H1 (cell line): ENCODE measurements at regions not wholly inside any gene's neighbourhood (a gene's known extent, or its start where the extent isn't known, plus 50 kb on each side); places are given as distances from the start of the nearest gene placed in this dataset.

ENCODE experiments used
- CTCF ChIA-PET: fragments of 300-600 bp; sonication (Branson Sonifier 250); formaldehyde crosslinking; loops from one replicate; lab custom pipeline; 2021; ENCODE audit not compliant: partially characterized antibody; lab: Charles Lee
- POLR2A ChIA-PET: fragments of 300-600 bp; sonication (Branson Sonifier 250); formaldehyde crosslinking; loops from one replicate; lab custom pipeline; 2021; ENCODE audit warnings: inconsistent platforms; ENCODE audit not compliant: partially characterized antibody; lab: Charles Lee
- DNase-seq, 2 experiments: peaks; one replicate each; pipeline versions ENCODE4 v3.0.0 to v3.0.0-alpha.2; 2010 to 2022; ENCODE audit warnings: low spot score in 2 of 2, low read depth in 1 of 2, mixed read lengths in 1 of 2
- FAIRE-seq: peaks from 2 replicates; lab custom pipeline; 2011; peaks lifted over from hg19 to GRCh38; lab: Jason Lieb, UNC
- H2AFZ ChIP-seq: 2 replicates; pipeline ENCODE4 v1.8.1; 2012; ENCODE audit warnings: low read length, inconsistent platforms
- H2AK5ac ChIP-seq: 2 replicates; pipeline ENCODE4 v1.6.1; 2013; ENCODE audit warnings: low read depth, low read length
- H2BK120ac ChIP-seq: replicated peaks from 2 replicates; pipeline ENCODE3; 2013; ENCODE audit warnings: low read depth, low read length, inconsistent platforms
- H2BK12ac ChIP-seq: 2 replicates; pipeline ENCODE4 v1.6.1; 2013; ENCODE audit warnings: low read depth, low read length
- H2BK15ac ChIP-seq: 2 replicates; pipeline ENCODE4 v1.6.1; 2013; ENCODE audit warnings: low read length
- H2BK20ac ChIP-seq: 2 replicates; pipeline ENCODE4 v1.6.1; 2013; ENCODE audit warnings: low read length
- H2BK5ac ChIP-seq: 2 replicates; pipeline ENCODE4 v1.6.1; 2013; ENCODE audit warnings: low read depth, low read length
- H3K14ac ChIP-seq: 2 replicates; pipeline ENCODE4 v1.6.1; 2013; ENCODE audit warnings: inconsistent platforms; ENCODE audit not compliant: insufficient read length
- H3K18ac ChIP-seq: 2 replicates; pipeline ENCODE4 v1.6.1; 2013; ENCODE audit warnings: low read length; ENCODE audit errors: extremely low read depth
- H3K23ac ChIP-seq: 2 replicates; pipeline ENCODE4 v1.6.1; 2013; ENCODE audit warnings: inconsistent platforms; ENCODE audit not compliant: insufficient read length
- H3K23me2 ChIP-seq: 2 replicates; pipeline ENCODE4 v1.6.1; 2013; ENCODE audit warnings: low read depth, low read length
- H3K27ac ChIP-seq: 2 replicates; pipeline ENCODE4 v1.6.1; 2011; ENCODE audit warnings: low read depth, low read length, inconsistent platforms
- H3K27me3 ChIP-seq, 4 experiments: replicated peaks in 1 of 4; 1 replicate in 1 of 4; 2 replicates in 3 of 4; pipeline versions ENCODE4 v1.6.1 to v1.8.1; 2011 to 2013; ENCODE audit warnings: low read length in 3 of 4, mild to moderate bottlenecking in 3 of 4, inconsistent platforms in 2 of 4, mixed read lengths in 2 of 4, moderate library complexity in 1 of 4; ENCODE audit not compliant: control insufficient read depth in 3 of 4, insufficient read depth in 3 of 4; ENCODE audit errors: extremely low read depth in 1 of 4
- H3K36me3 ChIP-seq, 4 experiments: 2 replicates each; pipeline versions ENCODE4 v1.6.1 to v1.8.1; 2011 to 2013; ENCODE audit warnings: mild to moderate bottlenecking in 4 of 4, low read length in 3 of 4, moderate library complexity in 2 of 4, control low read depth in 1 of 4, inconsistent platforms in 1 of 4; ENCODE audit not compliant: insufficient read depth in 4 of 4, control insufficient read depth in 2 of 4
- H3K4ac ChIP-seq: replicated peaks from 2 replicates; pipeline ENCODE3; 2013; ENCODE audit warnings: low read length, low read depth, mixed read lengths, inconsistent platforms; ENCODE audit not compliant: insufficient read length
- H3K4me1 ChIP-seq, 4 experiments: replicated peaks in 1 of 4; 1 replicate in 1 of 4; 2 replicates in 3 of 4; pipeline versions ENCODE4 v1.6.1 to v1.8.1; 2011 to 2013; ENCODE audit warnings: low read length in 3 of 4, inconsistent platforms in 2 of 4, mixed read lengths in 1 of 4; ENCODE audit not compliant: insufficient read depth in 4 of 4, control insufficient read depth in 3 of 4
- H3K4me2 ChIP-seq, 2 experiments: 2 replicates each; pipeline versions ENCODE4 v1.6.1 to v1.8.1; 2011 to 2013; ENCODE audit warnings: low read depth in 2 of 2, low read length in 2 of 2, control low read depth in 1 of 2, inconsistent platforms in 1 of 2, mild to moderate bottlenecking in 1 of 2; ENCODE audit not compliant: insufficient read depth in 1 of 2
- H3K4me3 ChIP-seq, 4 experiments: fragments of 200-600, 300-600 bp in 1 of 4; sonication (generic), shearing (Covaris generic), sonication (Bioruptor Twin) in 1 of 4; 2 replicates each; pipeline versions ENCODE4 v1.5.1 to v1.8.1; 2011 to 2016; ENCODE audit warnings: low read length in 4 of 4, low read depth in 3 of 4, control low read depth in 2 of 4, inconsistent platforms in 2 of 4, mild to moderate bottlenecking in 2 of 4, mixed read lengths in 1 of 4, moderate library complexity in 1 of 4; ENCODE audit not compliant: insufficient read depth in 2 of 4; ENCODE audit errors: extremely low read depth in 1 of 4
- H3K56ac ChIP-seq: replicated peaks from 2 replicates; pipeline ENCODE3; 2013; ENCODE audit warnings: low read depth, mild to moderate bottlenecking, mixed read lengths, low read length, inconsistent platforms; ENCODE audit not compliant: insufficient read length
- H3K79me1 ChIP-seq: 2 replicates; pipeline ENCODE4 v1.6.1; 2013; ENCODE audit warnings: low read depth, low read length, control low read depth
- H3K79me2 ChIP-seq, 2 experiments: 2 replicates each; pipeline versions ENCODE4 v1.6.1 to v1.8.1; 2012 to 2013; ENCODE audit warnings: low read length in 2 of 2, mild to moderate bottlenecking in 2 of 2, inconsistent platforms in 1 of 2; ENCODE audit not compliant: insufficient read depth in 2 of 2, control insufficient read depth in 1 of 2
- H3K9ac ChIP-seq, 4 experiments: replicated peaks in 1 of 4; 1 replicate in 1 of 4; 2 replicates in 3 of 4; pipeline versions ENCODE4 v1.6.1 to v1.8.1; 2011 to 2013; ENCODE audit warnings: low read depth in 3 of 4, low read length in 3 of 4, control low read depth in 2 of 4, mild to moderate bottlenecking in 2 of 4, moderate library complexity in 2 of 4, inconsistent platforms in 1 of 4; ENCODE audit errors: extremely low read depth in 1 of 4
- H3K9me3 ChIP-seq, 2 experiments: 2 replicates each; pipeline versions ENCODE4 v1.6.1 to v1.8.1; 2012 to 2013; ENCODE audit warnings: mild to moderate bottlenecking in 2 of 2, moderate library complexity in 2 of 2, control low read depth in 1 of 2, inconsistent platforms in 1 of 2, low read depth in 1 of 2, low read length in 1 of 2, mixed read lengths in 1 of 2; ENCODE audit not compliant: insufficient read depth in 2 of 2
- H4K20me1 ChIP-seq, 2 experiments: replicated peaks in 1 of 2; 2 replicates each; pipeline versions ENCODE3 to v1.8.1; 2011 to 2013; ENCODE audit warnings: inconsistent platforms in 2 of 2, low read length in 2 of 2, mild to moderate bottlenecking in 1 of 2; ENCODE audit not compliant: insufficient read depth in 2 of 2, control insufficient read depth in 1 of 2
- H4K5ac ChIP-seq: 2 replicates; pipeline ENCODE4 v1.6.1; 2013; ENCODE audit warnings: low read length, low read depth, mixed read lengths, inconsistent platforms; ENCODE audit not compliant: insufficient read length
- H4K8ac ChIP-seq: 2 replicates; pipeline ENCODE4 v1.8.0; 2013; ENCODE audit warnings: mild to moderate bottlenecking, moderate library complexity, low read length, inconsistent platforms; ENCODE audit not compliant: insufficient read depth; ENCODE audit errors: extremely low read depth
- H4K91ac ChIP-seq: replicated peaks from 2 replicates; pipeline ENCODE3; 2013; ENCODE audit warnings: low read length, mixed read lengths, inconsistent platforms; ENCODE audit not compliant: insufficient read length
- CBX5 ChIP-seq: fragments of 300-800, 300-1000 bp; sonication (generic); IDR thresholded peaks from 2 replicates; pipeline ENCODE4 v1.7.1; 2016; ENCODE audit warnings: antibody characterized with exemption, low read length, low read depth
- CBX8 ChIP-seq: fragments of 300-800, 300-1000 bp; sonication (generic); IDR thresholded peaks from 2 replicates; pipeline ENCODE4 v1.7.1; 2016; ENCODE audit warnings: low read depth, low read length, borderline replicate concordance
- EP300 ChIP-seq, 2 experiments: IDR thresholded peaks; 1 replicate in 1 of 2; 2 replicates in 1 of 2; pipeline ENCODE4 v1.6.1; 2011 to 2012; ENCODE audit warnings: low read depth in 2 of 2, low read length in 2 of 2, mild to moderate bottlenecking in 2 of 2, borderline replicate concordance in 1 of 2, inconsistent platforms in 1 of 2, moderate library complexity in 1 of 2
- HDAC6 ChIP-seq: IDR thresholded peaks from one replicate; pipeline ENCODE4 v1.7.1; 2012; ENCODE audit warnings: low read depth, mild to moderate bottlenecking, inconsistent platforms, low read length, moderate library complexity
- JUN ChIP-seq: IDR thresholded peaks from 2 replicates; pipeline ENCODE4 v1.6.1; 2011; ENCODE audit warnings: low read depth, mild to moderate bottlenecking, improper control_type of control experiment, low read length
- SP2 ChIP-seq: IDR thresholded peaks from 2 replicates; pipeline ENCODE4 v1.6.1; 2012; ENCODE audit warnings: mild to moderate bottlenecking, low read length, inconsistent platforms
- WGBS, 2 experiments: shearing (Covaris generic) in 1 of 2; methylation state at CpG; one replicate each; pipeline versions ENCODE4 v1.1.6 to v1.1.7; 2013 to 2015; ENCODE audit warnings: low lambda C conversion rate in 2 of 2, mixed read lengths in 2 of 2, inconsistent platforms in 1 of 2, low coverage in 1 of 2, missing lambda C conversion rate in 1 of 2; ENCODE audit not compliant: insufficient replicate concordance in 2 of 2, insufficient coverage in 1 of 2, insufficient read length in 1 of 2; ENCODE audit errors: extremely low coverage in 1 of 2, missing lambda C conversion rate in 1 of 2; 5-methylcytosine and 5-hydroxymethylcytosine counted together
- TF ChIP-seq, protein P1 (sequence below): IDR thresholded peaks from 2 replicates; pipeline ENCODE4 v1.6.1; 2012; ENCODE audit warnings: low read length, inconsistent platforms
- TF ChIP-seq, protein P2 (sequence below), 3 experiments: IDR thresholded peaks; 1 replicate in 2 of 3; 2 replicates in 1 of 3; pipeline versions ENCODE4 v1.5.1 to v1.6.1; 2011; ENCODE audit warnings: low read length in 3 of 3, mild to moderate bottlenecking in 3 of 3, inconsistent platforms in 2 of 3, low read depth in 1 of 3, moderate library complexity in 1 of 3; ENCODE audit not compliant: insufficient read depth in 1 of 3; ENCODE audit errors: control extremely low read depth in 1 of 3

DNA sequence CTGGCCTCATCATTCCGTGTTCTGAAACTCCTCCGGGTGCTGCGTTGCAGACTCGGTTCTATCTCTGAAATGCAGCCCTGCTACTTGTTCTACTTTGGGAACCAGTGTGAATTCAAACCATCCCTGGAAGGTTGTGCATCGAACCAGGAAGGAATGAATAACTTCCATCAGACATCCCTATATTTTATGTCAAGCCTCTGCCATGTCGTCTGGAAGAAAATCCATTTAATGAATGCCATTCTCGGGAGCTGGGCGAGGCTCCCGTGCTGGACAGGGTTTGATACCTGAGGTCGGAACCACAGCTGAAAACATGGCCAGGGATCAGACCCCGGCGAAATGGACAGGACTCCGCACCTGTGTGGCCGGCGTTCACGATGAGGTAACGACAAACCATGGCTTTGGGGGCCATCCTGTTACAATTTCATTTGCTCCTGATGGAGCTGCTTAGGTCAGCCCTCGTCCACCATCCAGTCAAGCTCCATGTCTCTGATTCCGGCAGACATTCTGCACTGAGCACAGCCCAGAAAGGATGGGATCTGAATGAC is 821.6 kb downstream of the GALR1 start:
- H3K14ac ChIP-seq, result no peak overlapping the region
- H3K79me1 ChIP-seq, result no peaks in the 10 kb centered on the region
- H3K4me1 ChIP-seq, result 0 out of 7 replicates have a peak, but pooled peaks cover 0 to 2% (median 0%) of the 10 kb centered on the region in 4 experiments
- H2AFZ ChIP-seq, result no peak overlapping the region
- H3K27me3 ChIP-seq, result no peaks in the 10 kb centered on the region
- no peak overlapping the region for H4K5ac ChIP-seq
- H4K8ac ChIP-seq, result no peak overlapping the region
- FAIRE-seq (no peak), DNase-seq (no peak)
- H3K79me2 ChIP-seq, result no peaks in the 10 kb centered on the region
- H4K20me1 ChIP-seq, result no peaks in the 10 kb centered on the region
- H3K4me2 ChIP-seq, result no peak overlapping the region
- no peak overlapping the region for H3K4ac ChIP-seq
- no peak overlapping the region for H3K18ac ChIP-seq
- peaks cover 0 to 7% of the 10 kb centered on the region in 2 experiments; a peak in 1 of 4 replicates for H3K9me3 ChIP-seq
- H2BK12ac ChIP-seq, result no peak overlapping the region
- H4K91ac ChIP-seq, result no peak overlapping the region
- H3K27ac ChIP-seq, result no peak overlapping the region
- H3K36me3 ChIP-seq, result no peaks in the 10 kb centered on the region; a peak in 1 of 8 replicates
- ChIA-PET CTCF (interaction anchor here (1.7 kb wide), 1 partner anchor 13 kb away, joined by 4 read pairs; no protein-coding TSS in a partner anchor), POLR2A (no interaction called here)
- no peak overlapping the region for H2BK15ac ChIP-seq
- no peaks in the 10 kb centered on the region for H3K23me2 ChIP-seq
- no peak overlapping the region for H2BK120ac ChIP-seq
- no peak overlapping the region for H2BK20ac ChIP-seq
- WGBS, 2 experiments, result 88% methylated on average over 18 of the region's 19 CpGs; no CpG with 5 or more reads in 1 of the 2 experiments
- no peak overlapping the region for H2AK5ac ChIP-seq
- no peak overlapping the region; a peak in 1 of 7 replicates for H3K9ac ChIP-seq
- no peak overlapping the region for H2BK5ac ChIP-seq
- H3K56ac ChIP-seq, result no peak overlapping the region
- no peak overlapping the region for H3K4me3 ChIP-seq
- no peak overlapping the region for H3K23ac ChIP-seq
- TF ChIP-seq EP300 (IDR thresholded peaks at IDR 0.05; ENCODE audit: borderline replicate concordance in 1 of 2, low read depth in 2 of 2, low read length in 2 of 2), result no peak
- TF ChIP-seq CBX8, result no peak
- TF ChIP-seq CBX5, result no peak
- TF ChIP-seq, protein P1, sequence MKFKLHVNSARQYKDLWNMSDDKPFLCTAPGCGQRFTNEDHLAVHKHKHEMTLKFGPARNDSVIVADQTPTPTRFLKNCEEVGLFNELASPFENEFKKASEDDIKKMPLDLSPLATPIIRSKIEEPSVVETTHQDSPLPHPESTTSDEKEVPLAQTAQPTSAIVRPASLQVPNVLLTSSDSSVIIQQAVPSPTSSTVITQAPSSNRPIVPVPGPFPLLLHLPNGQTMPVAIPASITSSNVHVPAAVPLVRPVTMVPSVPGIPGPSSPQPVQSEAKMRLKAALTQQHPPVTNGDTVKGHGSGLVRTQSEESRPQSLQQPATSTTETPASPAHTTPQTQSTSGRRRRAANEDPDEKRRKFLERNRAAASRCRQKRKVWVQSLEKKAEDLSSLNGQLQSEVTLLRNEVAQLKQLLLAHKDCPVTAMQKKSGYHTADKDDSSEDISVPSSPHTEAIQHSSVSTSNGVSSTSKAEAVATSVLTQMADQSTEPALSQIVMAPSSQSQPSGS, result no peak
- TF ChIP-seq HDAC6, result no peak
- TF ChIP-seq, protein P2, sequence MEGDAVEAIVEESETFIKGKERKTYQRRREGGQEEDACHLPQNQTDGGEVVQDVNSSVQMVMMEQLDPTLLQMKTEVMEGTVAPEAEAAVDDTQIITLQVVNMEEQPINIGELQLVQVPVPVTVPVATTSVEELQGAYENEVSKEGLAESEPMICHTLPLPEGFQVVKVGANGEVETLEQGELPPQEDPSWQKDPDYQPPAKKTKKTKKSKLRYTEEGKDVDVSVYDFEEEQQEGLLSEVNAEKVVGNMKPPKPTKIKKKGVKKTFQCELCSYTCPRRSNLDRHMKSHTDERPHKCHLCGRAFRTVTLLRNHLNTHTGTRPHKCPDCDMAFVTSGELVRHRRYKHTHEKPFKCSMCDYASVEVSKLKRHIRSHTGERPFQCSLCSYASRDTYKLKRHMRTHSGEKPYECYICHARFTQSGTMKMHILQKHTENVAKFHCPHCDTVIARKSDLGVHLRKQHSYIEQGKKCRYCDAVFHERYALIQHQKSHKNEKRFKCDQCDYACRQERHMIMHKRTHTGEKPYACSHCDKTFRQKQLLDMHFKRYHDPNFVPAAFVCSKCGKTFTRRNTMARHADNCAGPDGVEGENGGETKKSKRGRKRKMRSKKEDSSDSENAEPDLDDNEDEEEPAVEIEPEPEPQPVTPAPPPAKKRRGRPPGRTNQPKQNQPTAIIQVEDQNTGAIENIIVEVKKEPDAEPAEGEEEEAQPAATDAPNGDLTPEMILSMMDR (IDR thresholded peaks at IDR 0.05; ENCODE audit: control extremely low read depth in 1 of 3, insufficient read depth in 1 of 3, low read depth in 1 of 3, low read length in 3 of 3), result no peak
- no peak for TF ChIP-seq SP2
- TF ChIP-seq JUN, result no peak
